H1 (cell line): ENCODE measurements at regions not wholly inside any gene's neighbourhood (a gene's known extent, or its start where the extent isn't known, plus 50 kb on each side); places are given as distances from the start of the nearest gene placed in this dataset.

Source experiments
- CTCF ChIA-PET: fragments of 300-600 bp; sonication (Branson Sonifier 250); formaldehyde crosslinking; loops from one replicate; lab custom pipeline; 2021; ENCODE audit not compliant: partially characterized antibody; lab: Charles Lee
- POLR2A ChIA-PET: fragments of 300-600 bp; sonication (Branson Sonifier 250); formaldehyde crosslinking; loops from one replicate; lab custom pipeline; 2021; ENCODE audit warnings: inconsistent platforms; ENCODE audit not compliant: partially characterized antibody; lab: Charles Lee
- DNase-seq, 2 experiments: peaks; one replicate each; pipeline versions ENCODE4 v3.0.0 to v3.0.0-alpha.2; 2010 to 2022; ENCODE audit warnings: low spot score in 2 of 2, low read depth in 1 of 2, mixed read lengths in 1 of 2
- FAIRE-seq: peaks from 2 replicates; lab custom pipeline; 2011; peaks lifted over from hg19 to GRCh38; lab: Jason Lieb, UNC
- H2AFZ ChIP-seq: 2 replicates; pipeline ENCODE4 v1.8.1; 2012; ENCODE audit warnings: low read length, inconsistent platforms
- H2AK5ac ChIP-seq: 2 replicates; pipeline ENCODE4 v1.6.1; 2013; ENCODE audit warnings: low read depth, low read length
- H2BK120ac ChIP-seq: replicated peaks from 2 replicates; pipeline ENCODE3; 2013; ENCODE audit warnings: low read depth, low read length, inconsistent platforms
- H2BK12ac ChIP-seq: 2 replicates; pipeline ENCODE4 v1.6.1; 2013; ENCODE audit warnings: low read depth, low read length
- H2BK15ac ChIP-seq: 2 replicates; pipeline ENCODE4 v1.6.1; 2013; ENCODE audit warnings: low read length
- H2BK20ac ChIP-seq: 2 replicates; pipeline ENCODE4 v1.6.1; 2013; ENCODE audit warnings: low read length
- H2BK5ac ChIP-seq: 2 replicates; pipeline ENCODE4 v1.6.1; 2013; ENCODE audit warnings: low read depth, low read length
- H3K14ac ChIP-seq: 2 replicates; pipeline ENCODE4 v1.6.1; 2013; ENCODE audit warnings: inconsistent platforms; ENCODE audit not compliant: insufficient read length
- H3K18ac ChIP-seq: 2 replicates; pipeline ENCODE4 v1.6.1; 2013; ENCODE audit warnings: low read length; ENCODE audit errors: extremely low read depth
- H3K23ac ChIP-seq: 2 replicates; pipeline ENCODE4 v1.6.1; 2013; ENCODE audit warnings: inconsistent platforms; ENCODE audit not compliant: insufficient read length
- H3K23me2 ChIP-seq: 2 replicates; pipeline ENCODE4 v1.6.1; 2013; ENCODE audit warnings: low read depth, low read length
- H3K27ac ChIP-seq: 2 replicates; pipeline ENCODE4 v1.6.1; 2011; ENCODE audit warnings: low read depth, low read length, inconsistent platforms
- H3K27me3 ChIP-seq, 4 experiments: replicated peaks in 1 of 4; 1 replicate in 1 of 4; 2 replicates in 3 of 4; pipeline versions ENCODE4 v1.6.1 to v1.8.1; 2011 to 2013; ENCODE audit warnings: low read length in 3 of 4, mild to moderate bottlenecking in 3 of 4, inconsistent platforms in 2 of 4, mixed read lengths in 2 of 4, moderate library complexity in 1 of 4; ENCODE audit not compliant: control insufficient read depth in 3 of 4, insufficient read depth in 3 of 4; ENCODE audit errors: extremely low read depth in 1 of 4
- H3K36me3 ChIP-seq, 4 experiments: 2 replicates each; pipeline versions ENCODE4 v1.6.1 to v1.8.1; 2011 to 2013; ENCODE audit warnings: mild to moderate bottlenecking in 4 of 4, low read length in 3 of 4, moderate library complexity in 2 of 4, control low read depth in 1 of 4, inconsistent platforms in 1 of 4; ENCODE audit not compliant: insufficient read depth in 4 of 4, control insufficient read depth in 2 of 4
- H3K4ac ChIP-seq: replicated peaks from 2 replicates; pipeline ENCODE3; 2013; ENCODE audit warnings: low read length, low read depth, mixed read lengths, inconsistent platforms; ENCODE audit not compliant: insufficient read length
- H3K4me1 ChIP-seq, 4 experiments: replicated peaks in 1 of 4; 1 replicate in 1 of 4; 2 replicates in 3 of 4; pipeline versions ENCODE4 v1.6.1 to v1.8.1; 2011 to 2013; ENCODE audit warnings: low read length in 3 of 4, inconsistent platforms in 2 of 4, mixed read lengths in 1 of 4; ENCODE audit not compliant: insufficient read depth in 4 of 4, control insufficient read depth in 3 of 4
- H3K4me2 ChIP-seq, 2 experiments: 2 replicates each; pipeline versions ENCODE4 v1.6.1 to v1.8.1; 2011 to 2013; ENCODE audit warnings: low read depth in 2 of 2, low read length in 2 of 2, control low read depth in 1 of 2, inconsistent platforms in 1 of 2, mild to moderate bottlenecking in 1 of 2; ENCODE audit not compliant: insufficient read depth in 1 of 2
- H3K4me3 ChIP-seq, 4 experiments: fragments of 200-600, 300-600 bp in 1 of 4; sonication (generic), shearing (Covaris generic), sonication (Bioruptor Twin) in 1 of 4; 2 replicates each; pipeline versions ENCODE4 v1.5.1 to v1.8.1; 2011 to 2016; ENCODE audit warnings: low read length in 4 of 4, low read depth in 3 of 4, control low read depth in 2 of 4, inconsistent platforms in 2 of 4, mild to moderate bottlenecking in 2 of 4, mixed read lengths in 1 of 4, moderate library complexity in 1 of 4; ENCODE audit not compliant: insufficient read depth in 2 of 4; ENCODE audit errors: extremely low read depth in 1 of 4
- H3K56ac ChIP-seq: replicated peaks from 2 replicates; pipeline ENCODE3; 2013; ENCODE audit warnings: low read depth, mild to moderate bottlenecking, mixed read lengths, low read length, inconsistent platforms; ENCODE audit not compliant: insufficient read length
- H3K79me1 ChIP-seq: 2 replicates; pipeline ENCODE4 v1.6.1; 2013; ENCODE audit warnings: low read depth, low read length, control low read depth
- H3K79me2 ChIP-seq, 2 experiments: 2 replicates each; pipeline versions ENCODE4 v1.6.1 to v1.8.1; 2012 to 2013; ENCODE audit warnings: low read length in 2 of 2, mild to moderate bottlenecking in 2 of 2, inconsistent platforms in 1 of 2; ENCODE audit not compliant: insufficient read depth in 2 of 2, control insufficient read depth in 1 of 2
- H3K9ac ChIP-seq, 4 experiments: replicated peaks in 1 of 4; 1 replicate in 1 of 4; 2 replicates in 3 of 4; pipeline versions ENCODE4 v1.6.1 to v1.8.1; 2011 to 2013; ENCODE audit warnings: low read depth in 3 of 4, low read length in 3 of 4, control low read depth in 2 of 4, mild to moderate bottlenecking in 2 of 4, moderate library complexity in 2 of 4, inconsistent platforms in 1 of 4; ENCODE audit errors: extremely low read depth in 1 of 4
- H3K9me3 ChIP-seq, 2 experiments: 2 replicates each; pipeline versions ENCODE4 v1.6.1 to v1.8.1; 2012 to 2013; ENCODE audit warnings: mild to moderate bottlenecking in 2 of 2, moderate library complexity in 2 of 2, control low read depth in 1 of 2, inconsistent platforms in 1 of 2, low read depth in 1 of 2, low read length in 1 of 2, mixed read lengths in 1 of 2; ENCODE audit not compliant: insufficient read depth in 2 of 2
- H4K20me1 ChIP-seq, 2 experiments: replicated peaks in 1 of 2; 2 replicates each; pipeline versions ENCODE3 to v1.8.1; 2011 to 2013; ENCODE audit warnings: inconsistent platforms in 2 of 2, low read length in 2 of 2, mild to moderate bottlenecking in 1 of 2; ENCODE audit not compliant: insufficient read depth in 2 of 2, control insufficient read depth in 1 of 2
- H4K5ac ChIP-seq: 2 replicates; pipeline ENCODE4 v1.6.1; 2013; ENCODE audit warnings: low read length, low read depth, mixed read lengths, inconsistent platforms; ENCODE audit not compliant: insufficient read length
- H4K8ac ChIP-seq: 2 replicates; pipeline ENCODE4 v1.8.0; 2013; ENCODE audit warnings: mild to moderate bottlenecking, moderate library complexity, low read length, inconsistent platforms; ENCODE audit not compliant: insufficient read depth; ENCODE audit errors: extremely low read depth
- H4K91ac ChIP-seq: replicated peaks from 2 replicates; pipeline ENCODE3; 2013; ENCODE audit warnings: low read length, mixed read lengths, inconsistent platforms; ENCODE audit not compliant: insufficient read length
- EZH2 ChIP-seq: fragments of 200-600 bp; sonication (generic); IDR thresholded peaks from 2 replicates; pipeline ENCODE4 v1.7.1; 2012; ENCODE audit warnings: low read depth, mild to moderate bottlenecking, moderate library complexity, low read length, inconsistent platforms; ENCODE audit not compliant: severe bottlenecking
- FOSL1 ChIP-seq: IDR thresholded peaks from 2 replicates; pipeline ENCODE4 v1.6.1; 2011; ENCODE audit warnings: mild to moderate bottlenecking, low read depth, low read length, moderate library complexity; ENCODE audit not compliant: insufficient read depth
- HDAC6 ChIP-seq: IDR thresholded peaks from one replicate; pipeline ENCODE4 v1.7.1; 2012; ENCODE audit warnings: low read depth, mild to moderate bottlenecking, inconsistent platforms, low read length, moderate library complexity
- POLR2AphosphoS5 ChIP-seq: IDR thresholded peaks from 2 replicates; pipeline ENCODE4 v1.6.1; 2011; ENCODE audit warnings: low read depth, low read length
- SP1 ChIP-seq: IDR thresholded peaks from 2 replicates; pipeline ENCODE4 v1.6.1; 2011; ENCODE audit warnings: low read depth, low read length
- whole genome bisulfite sequencing, 2 experiments: shearing (Covaris generic) in 1 of 2; methylation state at CpG; one replicate each; pipeline versions ENCODE4 v1.1.6 to v1.1.7; 2013 to 2015; ENCODE audit warnings: low lambda C conversion rate in 2 of 2, mixed read lengths in 2 of 2, inconsistent platforms in 1 of 2, low coverage in 1 of 2, missing lambda C conversion rate in 1 of 2; ENCODE audit not compliant: insufficient replicate concordance in 2 of 2, insufficient coverage in 1 of 2, insufficient read length in 1 of 2; ENCODE audit errors: extremely low coverage in 1 of 2, missing lambda C conversion rate in 1 of 2; 5-methylcytosine and 5-hydroxymethylcytosine counted together
- TF ChIP-seq, protein P1 (sequence below): IDR thresholded peaks from 2 replicates; pipeline ENCODE4 v1.6.1; 2012; ENCODE audit warnings: inconsistent platforms
- TF ChIP-seq, protein P2 (sequence below): IDR thresholded peaks from 2 replicates; pipeline ENCODE4 v1.6.1; 2012; ENCODE audit warnings: low read length, inconsistent platforms

DNA sequence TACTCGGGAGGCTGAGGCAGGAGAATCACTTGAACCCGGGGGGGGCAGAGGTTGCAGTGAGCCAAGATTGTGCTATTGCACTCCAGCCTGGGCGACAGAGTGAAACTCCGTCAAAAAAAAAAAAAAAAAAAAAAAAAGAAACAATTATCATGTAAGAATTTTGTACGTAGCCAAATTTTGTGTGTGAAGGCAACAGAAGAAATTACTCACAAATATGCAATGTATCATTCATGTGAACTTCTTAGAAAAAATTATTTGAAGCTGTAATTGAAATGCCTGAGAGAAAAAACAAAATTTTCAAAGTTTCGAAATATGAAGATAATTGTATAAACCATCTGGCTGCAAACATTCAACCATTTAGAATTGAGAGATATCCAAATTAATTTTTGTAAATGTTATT is 204.8 kb upstream of the PARD3B start:
- CTCF ChIA-PET = interaction anchor here (0.8 kb wide), 1 partner anchor 352 kb away, joined by 4 read pairs; no protein-coding TSS in a partner anchor
- Histone ChIP-seq H3K36me3 (no peaks in the 10 kb centered on the region), H3K4me1 (peaks cover 0 to 4% (median 0%) of the 10 kb centered on the region in 4 experiments; a peak in 1 of 7 replicates), H2BK120ac (no peak overlapping the region), H3K18ac (no peak overlapping the region), H3K14ac (no peak overlapping the region), H4K91ac (no peak overlapping the region), H2AK5ac (no peak overlapping the region), H3K23ac (no peak overlapping the region), H2BK20ac (no peak overlapping the region), H3K27ac (no peak overlapping the region), H3K79me2 (no peaks in the 10 kb centered on the region), H2BK5ac (no peak overlapping the region), H3K4me3 (no peak overlapping the region), H3K79me1 (no peaks in the 10 kb centered on the region), H2AFZ (no peak overlapping the region), H3K56ac (no peak overlapping the region), H4K20me1 (no peaks in the 10 kb centered on the region), H3K9ac (no peak overlapping the region), H4K8ac (no peak overlapping the region), H2BK12ac (no peak overlapping the region), H2BK15ac (no peak overlapping the region), H3K27me3 (no peaks in the 10 kb centered on the region), H4K5ac (no peak overlapping the region), H3K23me2 (no peaks in the 10 kb centered on the region), H3K4me2 (no peak overlapping the region), H3K9me3 (no peaks in the 10 kb centered on the region), H3K4ac (no peak overlapping the region)
- no peak for DNase-seq
- FAIRE-seq = no peak
- POLR2A ChIA-PET = no interaction called here
- WGBS, 2 experiments = 94% methylated on average over 4 of the region's 6 CpGs; no CpG with 5 or more reads in 1 of the 2 experiments
- TF ChIP-seq FOSL1 (no peak), POLR2AphosphoS5 (no peak), HDAC6 (no peak), SP1 (no peak), EZH2 (no peak)
- TF ChIP-seq, protein P1, sequence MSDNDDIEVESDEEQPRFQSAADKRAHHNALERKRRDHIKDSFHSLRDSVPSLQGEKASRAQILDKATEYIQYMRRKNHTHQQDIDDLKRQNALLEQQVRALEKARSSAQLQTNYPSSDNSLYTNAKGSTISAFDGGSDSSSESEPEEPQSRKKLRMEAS = no peak
- TF ChIP-seq, protein P2, sequence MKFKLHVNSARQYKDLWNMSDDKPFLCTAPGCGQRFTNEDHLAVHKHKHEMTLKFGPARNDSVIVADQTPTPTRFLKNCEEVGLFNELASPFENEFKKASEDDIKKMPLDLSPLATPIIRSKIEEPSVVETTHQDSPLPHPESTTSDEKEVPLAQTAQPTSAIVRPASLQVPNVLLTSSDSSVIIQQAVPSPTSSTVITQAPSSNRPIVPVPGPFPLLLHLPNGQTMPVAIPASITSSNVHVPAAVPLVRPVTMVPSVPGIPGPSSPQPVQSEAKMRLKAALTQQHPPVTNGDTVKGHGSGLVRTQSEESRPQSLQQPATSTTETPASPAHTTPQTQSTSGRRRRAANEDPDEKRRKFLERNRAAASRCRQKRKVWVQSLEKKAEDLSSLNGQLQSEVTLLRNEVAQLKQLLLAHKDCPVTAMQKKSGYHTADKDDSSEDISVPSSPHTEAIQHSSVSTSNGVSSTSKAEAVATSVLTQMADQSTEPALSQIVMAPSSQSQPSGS = no peak
